ENCODE measurements at regions not wholly inside any gene's neighbourhood (a gene's known extent, or its start where the extent isn't known, plus 50 kb on each side); places are given as distances from the start of the nearest gene placed in this dataset.

DNA sequence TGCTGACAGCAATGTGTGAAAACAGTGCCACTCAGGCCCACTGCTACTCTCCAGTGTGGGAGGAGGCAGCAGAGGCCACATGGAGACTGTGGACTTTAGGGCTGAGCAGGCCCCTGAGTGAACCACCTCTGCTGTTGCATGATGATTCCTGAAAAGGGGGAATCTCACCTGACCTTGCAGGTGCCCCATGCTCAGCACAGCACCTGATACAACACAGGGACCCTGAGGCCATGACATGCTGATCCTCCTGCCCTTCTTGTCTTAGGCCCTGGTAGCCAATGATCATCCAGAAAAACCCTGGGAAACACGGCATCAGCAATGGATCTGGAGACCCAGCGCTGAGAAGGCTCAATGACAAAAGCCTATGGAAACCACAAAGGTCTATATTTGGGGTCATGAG is 446.8 kb upstream of the MYT1L start:
- TF ChIP-seq, protein P1, sequence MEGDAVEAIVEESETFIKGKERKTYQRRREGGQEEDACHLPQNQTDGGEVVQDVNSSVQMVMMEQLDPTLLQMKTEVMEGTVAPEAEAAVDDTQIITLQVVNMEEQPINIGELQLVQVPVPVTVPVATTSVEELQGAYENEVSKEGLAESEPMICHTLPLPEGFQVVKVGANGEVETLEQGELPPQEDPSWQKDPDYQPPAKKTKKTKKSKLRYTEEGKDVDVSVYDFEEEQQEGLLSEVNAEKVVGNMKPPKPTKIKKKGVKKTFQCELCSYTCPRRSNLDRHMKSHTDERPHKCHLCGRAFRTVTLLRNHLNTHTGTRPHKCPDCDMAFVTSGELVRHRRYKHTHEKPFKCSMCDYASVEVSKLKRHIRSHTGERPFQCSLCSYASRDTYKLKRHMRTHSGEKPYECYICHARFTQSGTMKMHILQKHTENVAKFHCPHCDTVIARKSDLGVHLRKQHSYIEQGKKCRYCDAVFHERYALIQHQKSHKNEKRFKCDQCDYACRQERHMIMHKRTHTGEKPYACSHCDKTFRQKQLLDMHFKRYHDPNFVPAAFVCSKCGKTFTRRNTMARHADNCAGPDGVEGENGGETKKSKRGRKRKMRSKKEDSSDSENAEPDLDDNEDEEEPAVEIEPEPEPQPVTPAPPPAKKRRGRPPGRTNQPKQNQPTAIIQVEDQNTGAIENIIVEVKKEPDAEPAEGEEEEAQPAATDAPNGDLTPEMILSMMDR (IDR thresholded peaks at IDR 0.05; ENCODE audit: low read depth, low read length, poor library complexity, severe bottlenecking): no peak
- TF ChIP-seq EZH2phosphoT487 (IDR thresholded peaks at IDR 0.05; ENCODE audit: borderline replicate concordance, low read length): no peak

Data from DOHH2 (cell line).